SH-SY5Y (cell line): ENCODE measurements at regions not wholly inside any gene's neighbourhood (a gene's known extent, or its start where the extent isn't known, plus 50 kb on each side); places are given as distances from the start of the nearest gene placed in this dataset.

ENCODE experiments used
- GATA2 ChIP-seq: IDR thresholded peaks from 2 replicates; pipeline ENCODE4 v1.6.1; 2011; ENCODE audit warnings: mild to moderate bottlenecking, low read depth, low read length
- GATA3 ChIP-seq: IDR thresholded peaks from 2 replicates; pipeline ENCODE4 v1.6.1; 2011; ENCODE audit warnings: low read depth, mild to moderate bottlenecking, low read length, moderate library complexity

GRCh38 chr18:54742659-54743604 lies 85.3 kb upstream of the RAB27B start:
- no peak for TF ChIP-seq GATA2
- TF ChIP-seq GATA3, result no peak
